EL (cell line): ENCODE measurements at regions not wholly inside any gene's neighbourhood (a gene's known extent, or its start where the extent isn't known, plus 50 kb on each side); places are given as distances from the start of the nearest gene placed in this dataset.
A peak's percentile ranks its signal among the peaks of the same experiment; 100 is the strongest.
"Not testable (repeated sequence)": the region's sequence is repeated elsewhere in the genome, so short reads cannot be mapped to it uniquely, and the experiment has no call there.

Source experiments
- DNase-seq: peaks from one replicate; pipeline ENCODE4 v3.0.0-alpha.2; 2016

GRCh38 chr11:96948066-96948465, 558.3 kb downstream of the JRKL start:
- no peak for DNase-seq

GRCh38 chr11:96949464-96949863, 559.7 kb downstream of the JRKL start:
- DNase-seq, result no peak

DNA sequence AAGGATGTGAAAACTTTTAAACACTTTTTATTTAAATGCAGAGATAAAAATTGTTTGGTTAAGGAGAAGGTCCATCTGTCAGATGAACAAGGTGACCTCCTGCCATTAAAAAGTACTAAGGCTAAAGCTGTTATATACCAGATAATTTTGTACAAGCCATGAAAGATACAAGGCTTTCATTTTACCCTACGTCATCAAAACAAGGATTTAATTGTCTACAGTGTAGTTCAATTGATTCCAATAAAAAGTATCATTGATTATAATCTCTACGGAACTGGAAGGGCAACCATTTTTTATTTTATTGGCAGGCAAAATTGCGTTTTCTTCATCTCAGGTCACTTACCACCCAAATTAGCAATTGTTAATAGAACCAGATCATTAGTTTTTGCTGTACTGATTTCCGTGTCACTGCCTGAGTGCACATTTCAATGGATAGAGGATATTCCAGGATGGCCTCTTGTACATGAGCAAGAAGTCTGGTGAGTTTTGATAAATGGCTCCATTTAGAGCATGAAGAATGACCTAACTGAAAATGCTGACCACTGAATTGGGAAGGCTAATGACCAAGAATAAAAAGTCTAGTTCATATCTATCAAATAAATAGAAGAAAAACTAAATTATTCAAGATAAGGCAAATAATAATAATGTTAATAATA, 564.9 kb downstream of the JRKL start:
- DNase-seq, result no peak

DNA sequence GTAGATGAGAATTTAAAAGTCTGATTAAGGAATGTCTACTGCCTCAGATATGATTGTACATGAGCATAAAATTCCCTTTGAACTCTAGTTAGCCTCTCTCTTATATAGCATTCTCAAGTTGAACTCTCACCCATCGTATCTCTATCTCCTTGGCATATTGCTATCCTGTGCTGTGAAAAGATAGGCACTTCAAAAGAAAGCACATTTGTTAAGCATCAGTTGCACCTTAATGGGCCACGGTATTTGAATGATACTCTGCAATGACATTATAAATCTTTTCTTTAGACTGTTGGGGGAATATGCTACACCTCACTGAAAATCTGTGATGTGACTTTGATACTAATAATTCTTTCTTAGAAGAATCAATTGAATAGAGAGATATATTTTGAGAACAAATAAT, 570.7 kb downstream of the JRKL start:
- no peak for DNase-seq

- no peak for DNase-seq
Observed at GRCh38 chr11:96960926-96961325, 571.1 kb downstream of the JRKL start.

- DNase-seq, result no peak
Observed at GRCh38 chr11:96961931-96962330, 572.1 kb downstream of the JRKL start.

- DNase-seq, result no peak
Observed at GRCh38 chr11:96963375-96963774, 573.6 kb downstream of the JRKL start.

GRCh38 chr11:96964661-96965060, 574.8 kb downstream of the JRKL start:
- no peak for DNase-seq

GRCh38 chr11:96967616-96968015, 577.8 kb downstream of the JRKL start:
- DNase-seq, result peak; percentile 5

DNA sequence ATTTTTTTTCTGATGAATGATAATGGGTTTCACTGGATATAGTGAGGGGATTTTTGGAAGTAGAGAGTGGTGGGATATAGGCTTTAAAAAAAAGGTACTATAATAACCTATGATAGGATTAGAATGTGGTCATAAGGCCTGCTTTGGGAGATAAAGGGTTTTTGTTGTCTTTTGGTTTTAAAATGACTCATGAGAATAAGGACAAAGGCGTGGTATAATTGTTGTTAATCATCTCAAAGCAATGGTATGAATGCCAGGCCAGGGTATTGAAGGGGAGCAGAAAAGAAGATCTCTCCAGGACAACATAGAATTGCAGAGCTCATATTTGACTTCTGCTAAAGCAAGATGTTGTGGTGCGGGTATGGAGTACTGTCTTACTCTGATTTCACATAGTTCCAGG, 579.4 kb downstream of the JRKL start:
- DNase-seq, result peak; percentile 3

- no peak for DNase-seq
Observed at GRCh38 chr11:96978751-96979150, 588.9 kb downstream of the JRKL start.

DNA sequence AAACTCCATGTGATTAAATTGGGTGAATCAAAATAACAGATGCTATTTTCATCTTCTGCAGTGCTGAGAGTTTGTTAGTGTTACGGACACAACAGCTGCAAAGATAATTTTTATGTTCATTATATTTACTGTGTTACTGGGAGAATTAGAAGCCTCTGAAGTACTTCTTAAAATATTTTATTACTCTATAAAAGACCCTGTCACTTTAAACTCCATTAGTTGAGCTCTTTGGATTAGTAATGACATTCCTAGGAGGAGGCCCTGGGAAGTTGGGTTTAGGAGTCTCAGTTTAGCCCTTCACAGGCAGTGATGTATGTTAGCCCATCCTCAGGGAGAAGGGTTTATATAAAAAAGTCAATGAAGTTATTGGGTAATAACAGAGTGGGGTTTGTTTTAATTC, 596.7 kb downstream of the JRKL start:
- no peak for DNase-seq

DNA sequence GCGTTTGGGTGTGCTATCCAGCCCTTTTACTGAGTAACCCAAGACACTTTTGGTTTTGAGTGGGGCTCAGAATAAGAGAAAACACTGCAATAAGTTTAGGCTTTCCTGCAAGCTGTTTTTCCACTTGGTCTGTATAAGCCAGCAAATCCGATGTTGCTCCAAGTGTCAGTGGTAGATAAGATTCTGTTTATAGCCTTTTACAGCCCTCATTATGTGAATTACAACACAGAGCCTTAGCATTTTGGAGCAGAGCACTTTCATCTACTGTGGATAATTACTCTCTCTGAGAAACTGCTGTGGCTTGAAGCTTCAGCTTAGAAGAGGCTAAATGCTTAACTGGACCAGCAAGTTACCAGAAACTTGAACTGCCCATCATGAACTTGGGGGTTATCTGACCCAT, 601.1 kb downstream of the JRKL start:
- DNase-seq, result no peak

DNA sequence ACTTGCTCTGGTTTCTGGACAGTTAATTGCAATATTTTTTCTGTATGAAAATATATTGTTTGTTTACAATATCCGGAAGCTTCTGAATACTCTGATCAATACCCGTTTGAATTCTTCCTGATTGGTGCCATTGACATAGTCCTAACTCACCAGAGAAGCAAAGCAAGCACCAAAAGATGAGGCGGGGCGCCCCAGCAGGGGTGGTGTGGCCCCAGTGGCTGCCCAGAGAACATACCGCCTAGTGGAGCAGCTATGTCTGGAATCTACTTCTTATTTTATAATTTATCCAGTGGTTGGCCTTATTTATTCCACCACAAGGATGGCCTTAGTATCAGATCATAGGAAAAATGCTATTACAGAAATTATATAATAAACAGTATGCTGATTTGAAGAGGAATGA, 610.7 kb downstream of the JRKL start:
- no peak for DNase-seq

DNA sequence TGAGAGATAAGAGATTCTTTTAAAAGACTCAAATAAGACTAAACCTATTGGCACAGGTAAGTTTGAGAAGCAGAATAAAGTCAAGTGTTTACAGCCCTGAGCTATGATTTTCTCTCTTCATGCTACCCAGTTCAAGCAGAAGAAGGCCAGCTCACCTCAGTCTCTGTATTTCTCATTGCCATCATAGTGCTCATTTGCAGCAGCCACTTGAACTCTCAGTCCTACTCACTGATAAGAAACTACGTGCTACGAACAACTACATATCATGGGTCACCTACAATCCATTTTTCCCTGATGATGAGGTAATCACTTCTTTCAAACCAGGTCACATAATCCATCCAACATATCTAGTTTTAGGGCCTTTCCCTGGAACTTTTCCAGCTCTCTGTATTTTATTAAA, 617.5 kb downstream of the JRKL start:
- no peak for DNase-seq

DNA sequence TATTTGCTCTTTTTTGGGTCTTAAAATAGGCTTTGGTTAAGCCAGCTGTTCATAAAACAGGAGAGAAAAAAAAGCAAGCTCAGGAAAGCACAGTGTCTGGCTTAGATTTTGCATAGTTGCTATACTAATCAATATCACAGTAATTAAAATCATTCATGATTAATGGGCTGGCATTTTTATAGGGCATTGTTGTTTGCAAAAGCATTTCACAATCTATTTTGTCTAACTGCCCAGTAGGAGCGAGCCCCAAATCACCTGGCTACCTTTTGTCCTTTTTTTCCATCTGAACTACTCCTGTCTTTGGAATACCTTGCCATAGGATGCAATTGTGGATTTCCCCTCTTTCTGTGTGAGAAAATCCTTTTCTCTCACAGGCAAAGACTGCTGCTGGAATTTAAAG, 619.8 kb downstream of the JRKL start:
- DNase-seq, result no peak

DNA sequence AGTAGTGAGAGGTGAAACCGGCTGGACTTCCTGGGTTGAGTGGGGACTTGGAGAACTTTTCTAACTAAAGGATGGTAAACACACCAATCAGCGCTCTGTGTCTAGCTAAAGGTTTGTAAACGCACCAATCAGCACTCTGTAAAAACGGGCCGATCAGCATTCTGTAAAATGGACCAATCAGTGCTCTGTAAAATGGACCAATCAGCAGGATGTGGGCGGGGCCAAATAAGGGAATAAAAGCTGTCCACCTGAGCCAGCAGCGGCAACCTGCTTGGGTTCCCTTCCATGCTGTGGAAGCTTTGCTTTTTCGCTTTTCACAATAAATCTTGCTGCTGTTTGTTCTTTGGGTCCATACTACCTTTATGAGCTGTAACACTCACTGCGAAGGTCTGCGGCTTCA, 621.2 kb downstream of the JRKL start:
- not testable (repeated sequence) for DNase-seq

- no peak for DNase-seq
Observed at GRCh38 chr11:97015327-97015726, 625.5 kb downstream of the JRKL start.

- no peak for DNase-seq
Observed at GRCh38 chr11:97019305-97019704, 629.5 kb downstream of the JRKL start.

DNA sequence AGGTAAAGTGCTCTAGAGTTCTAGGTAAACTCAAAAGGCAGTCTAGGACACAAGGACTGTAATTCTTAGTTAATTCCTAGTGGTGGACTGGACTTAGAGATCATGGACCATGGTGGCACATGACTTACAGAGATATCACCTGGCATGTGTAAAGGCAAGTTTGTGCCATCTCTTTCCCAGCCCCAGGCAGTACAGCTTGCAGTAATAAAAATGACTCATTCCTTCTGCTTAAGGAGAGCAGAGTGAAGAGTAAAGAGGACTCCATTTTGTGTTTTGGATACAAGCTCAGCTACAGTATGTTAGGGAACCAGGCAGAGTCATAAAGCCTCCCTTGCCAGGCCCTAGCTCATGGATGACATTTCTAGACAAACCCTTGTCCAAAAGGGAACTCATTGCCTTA, 629.9 kb downstream of the JRKL start:
- no peak for DNase-seq

GRCh38 chr11:97022955-97023354, 633.1 kb downstream of the JRKL start:
- no peak for DNase-seq

DNA sequence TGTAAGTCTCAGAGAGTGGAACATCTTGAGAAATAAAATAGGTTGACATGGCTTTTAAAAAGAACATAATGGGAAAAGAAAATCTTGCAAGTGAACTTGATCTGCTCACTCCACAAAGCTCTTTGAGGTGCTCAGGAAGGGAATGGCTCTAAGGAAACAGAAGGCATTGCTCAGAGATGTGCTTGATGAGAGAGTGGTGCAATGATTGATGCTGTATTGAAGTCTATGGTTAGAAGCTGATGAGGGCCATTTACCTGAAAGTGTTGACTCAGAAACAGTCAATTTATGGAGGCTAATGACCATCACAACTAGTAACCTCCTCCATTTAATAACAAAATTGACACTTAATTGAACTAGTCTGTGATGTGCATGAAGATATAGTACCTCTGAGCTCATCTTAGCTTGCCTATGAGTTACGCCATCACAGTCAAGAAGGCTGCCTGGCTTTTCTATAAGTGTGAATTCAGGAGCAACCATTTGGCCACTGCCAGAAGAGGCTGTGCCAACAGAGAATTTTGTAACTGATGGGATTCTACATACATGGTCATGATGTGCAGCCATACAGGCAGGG, 639.1 kb downstream of the JRKL start:
- no peak for DNase-seq

DNA sequence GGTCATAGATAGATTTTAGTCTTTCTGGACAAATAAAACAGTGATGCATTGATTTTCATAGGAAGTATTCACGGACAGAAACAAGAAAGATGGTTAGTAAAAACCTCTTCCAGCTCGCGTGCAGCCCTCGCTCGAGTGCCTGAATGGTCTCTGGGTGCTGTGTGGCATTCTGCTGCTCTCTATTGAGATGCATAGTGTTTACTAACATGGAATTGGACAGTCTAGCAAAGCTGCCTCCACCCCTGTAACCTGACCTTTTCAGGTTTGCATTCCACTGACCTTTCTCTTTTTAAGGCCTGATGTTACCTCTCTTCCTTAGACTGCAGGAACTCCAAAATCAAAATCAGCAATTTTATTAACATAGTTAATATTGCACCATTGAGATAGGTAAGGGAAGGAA, 643.4 kb downstream of the JRKL start:
- no peak for DNase-seq

DNA sequence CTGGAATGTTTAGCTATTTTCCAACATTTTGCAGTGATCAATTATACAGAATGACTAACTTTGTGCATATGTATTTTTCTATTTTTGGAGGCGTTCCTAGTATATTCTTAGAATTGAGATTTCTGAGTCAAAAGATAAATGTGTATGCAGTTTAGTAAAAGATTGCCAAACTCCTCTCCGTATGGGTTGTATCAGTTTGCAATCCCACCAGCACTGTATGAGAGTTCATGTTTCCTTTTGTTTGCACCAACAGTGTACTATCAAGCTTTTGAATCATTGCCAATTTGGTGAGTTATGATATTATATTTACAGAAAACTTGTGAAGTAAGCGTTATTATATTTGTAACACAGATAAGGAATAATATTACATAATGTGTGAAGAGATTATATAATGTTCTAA, 658.7 kb downstream of the JRKL start:
- no peak for DNase-seq

- DNase-seq, result no peak
Observed at GRCh38 chr11:97060184-97060583, 670.4 kb downstream of the JRKL start.
